Body of pancreas (tissue), 4 donors: ENCODE measurements at regions not wholly inside any gene's neighbourhood (a gene's known extent, or its start where the extent isn't known, plus 50 kb on each side); places are given as distances from the start of the nearest gene placed in this dataset.

Experiments
- ATAC-seq: fragments of 150-250 bp; one replicate; pipeline ENCODE4 v1.9.1; 2016
- DNase-seq, 4 donors: peaks; one replicate each; pipeline ENCODE4 v3.0.0-alpha.2; 2019
- H3K27ac ChIP-seq, 4 donors: fragments of 200-600 bp; sonication (generic); 1 replicate in 3 of 4; 2 replicates in 1 of 4; pipeline versions ENCODE4 v1.5.1 to v1.6.1; 2016 to 2019; ENCODE audit warnings: mild to moderate bottlenecking in 1 of 4, mixed read lengths in 1 of 4, moderate library complexity in 1 of 4
- H3K27me3 ChIP-seq, 2 donors: fragments of 200-600 bp; sonication (generic); one replicate each; pipeline ENCODE4 v1.6.0; 2016; ENCODE audit warnings: mild to moderate bottlenecking in 1 of 2
- H3K36me3 ChIP-seq, 2 donors: fragments of 200-600 bp; sonication (generic); replicated peaks in 1 of 2; 2 replicates each; pipeline ENCODE4 v1.5.1; 2016; ENCODE audit warnings: low read depth in 2 of 2; ENCODE audit not compliant: insufficient read depth in 1 of 2
- H3K4me1 ChIP-seq: fragments of 200-600 bp; sonication (generic); one replicate; pipeline ENCODE4 v1.6.0; 2016
- H3K4me3 ChIP-seq, 2 donors: fragments of 200-600 bp; sonication (generic); 1 replicate in 1 of 2; 2 replicates in 1 of 2; pipeline ENCODE4 v1.5.1; 2016 to 2019
- H3K9me3 ChIP-seq, 3 donors: fragments of 200-600 bp; sonication (generic); 1 replicate in 2 of 3; 2 replicates in 1 of 3; pipeline ENCODE4 v1.5.1; 2016
- POLR2A ChIP-seq, 3 donors: fragments of 450-650 bp; IDR thresholded peaks; one replicate each; pipeline ENCODE4 v1.6.1; 2016; ENCODE audit warnings: antibody characterized with exemption in 3 of 3, mild to moderate bottlenecking in 2 of 3
- WGBS, 2 donors: methylation state at CpG; one replicate each; pipeline ENCODE4 v1.1.5; 2017; 5-methylcytosine and 5-hydroxymethylcytosine counted together
- intact Hi-C: fragments of 100-400 bp; cut with DNase I; formaldehyde crosslinking; loops from one replicate; pipeline ENCODE4 v1.15.1; 2023
- TF ChIP-seq, protein P1 (sequence below), 7 experiments: fragments of 450-650 bp in 4 of 7; fragments of 200-600 bp in 3 of 7; sonication (generic) in 3 of 7; IDR thresholded peaks; one replicate each; pipeline ENCODE4 v1.5.1; 2016 to 2019; ENCODE audit warnings: antibody characterized with exemption in 7 of 7

DNA sequence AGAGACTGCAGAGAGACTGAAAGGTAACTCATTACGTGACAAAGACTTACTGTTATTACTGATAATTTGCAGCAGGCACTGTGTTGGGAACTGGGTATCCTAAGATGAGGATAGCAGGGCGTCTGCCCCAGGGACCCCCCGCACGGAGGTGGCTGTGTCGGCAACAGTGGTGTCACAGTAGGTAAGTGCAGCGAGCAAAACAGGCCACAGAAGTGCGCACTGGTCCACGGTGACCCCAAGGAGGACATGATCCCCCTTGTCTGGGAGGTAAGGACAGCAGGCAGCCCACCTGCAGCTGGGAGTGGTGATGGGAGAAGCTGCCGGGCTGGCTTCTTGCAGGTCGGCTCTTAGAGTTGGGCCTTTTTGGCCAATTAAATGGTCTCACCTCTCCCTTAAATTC, 82.9 kb downstream of the FAM43A start:
- intact Hi-C loops = no loop called here

DNA sequence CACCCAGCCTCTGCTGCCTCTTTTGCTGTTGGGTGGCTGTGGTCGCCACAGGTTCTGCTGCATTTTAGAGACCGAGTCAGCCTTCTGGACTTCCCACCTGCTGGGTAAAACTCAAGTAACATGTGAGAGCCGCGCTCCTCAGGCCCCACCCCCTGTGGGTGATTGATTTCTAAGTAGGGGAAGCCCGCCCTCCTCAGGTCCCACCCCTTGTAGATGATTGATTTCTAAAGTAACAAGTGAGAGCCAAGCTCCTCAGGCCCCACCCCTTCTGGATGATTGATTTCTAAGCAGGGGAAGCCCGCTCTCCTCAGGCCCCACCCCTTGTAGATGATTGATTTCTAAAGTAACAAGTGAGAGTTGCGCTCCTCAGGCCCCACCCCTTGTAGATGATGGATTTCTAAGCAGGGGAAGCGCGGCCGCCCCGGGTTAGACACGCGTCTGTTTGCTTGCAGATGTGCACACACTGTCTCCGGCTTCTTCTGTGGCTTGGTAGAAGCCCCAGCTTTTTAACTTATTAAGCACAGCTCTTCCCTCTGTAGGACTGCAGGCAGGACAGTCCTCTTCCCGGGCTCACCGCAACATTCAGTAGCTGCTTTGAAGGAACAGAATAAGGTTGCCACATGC, 83.4 kb downstream of the FAM43A start:
- WGBS, 2 donors = 1 to 2% methylated on average over 10 to 16 of the region's 16 CpGs
- no peak overlapping the region for H3K4me3 ChIP-seq
- ATAC-seq (peak; percentile 100), DNase-seq (peak; percentile 97 to 99 (median 98))
- no peaks in the 10 kb centered on the region for H3K27me3 ChIP-seq
- peaks cover 10% of the 10 kb centered on the region for H3K4me1 ChIP-seq
- H3K27ac ChIP-seq = peak overlapping the region in 3 of 4 donors; percentile 28 to 58 (median 47)
- intact Hi-C loops = no loop called here
- no peaks in the 10 kb centered on the region for H3K9me3 ChIP-seq
- TF ChIP-seq, protein P1, sequence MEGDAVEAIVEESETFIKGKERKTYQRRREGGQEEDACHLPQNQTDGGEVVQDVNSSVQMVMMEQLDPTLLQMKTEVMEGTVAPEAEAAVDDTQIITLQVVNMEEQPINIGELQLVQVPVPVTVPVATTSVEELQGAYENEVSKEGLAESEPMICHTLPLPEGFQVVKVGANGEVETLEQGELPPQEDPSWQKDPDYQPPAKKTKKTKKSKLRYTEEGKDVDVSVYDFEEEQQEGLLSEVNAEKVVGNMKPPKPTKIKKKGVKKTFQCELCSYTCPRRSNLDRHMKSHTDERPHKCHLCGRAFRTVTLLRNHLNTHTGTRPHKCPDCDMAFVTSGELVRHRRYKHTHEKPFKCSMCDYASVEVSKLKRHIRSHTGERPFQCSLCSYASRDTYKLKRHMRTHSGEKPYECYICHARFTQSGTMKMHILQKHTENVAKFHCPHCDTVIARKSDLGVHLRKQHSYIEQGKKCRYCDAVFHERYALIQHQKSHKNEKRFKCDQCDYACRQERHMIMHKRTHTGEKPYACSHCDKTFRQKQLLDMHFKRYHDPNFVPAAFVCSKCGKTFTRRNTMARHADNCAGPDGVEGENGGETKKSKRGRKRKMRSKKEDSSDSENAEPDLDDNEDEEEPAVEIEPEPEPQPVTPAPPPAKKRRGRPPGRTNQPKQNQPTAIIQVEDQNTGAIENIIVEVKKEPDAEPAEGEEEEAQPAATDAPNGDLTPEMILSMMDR (IDR thresholded peaks at IDR 0.05) = peak in 2 of 7 experiments; percentile 19 to 21
- TF ChIP-seq POLR2A (IDR thresholded peaks at IDR 0.05) = peak in 2 of 3 donors; percentile 35 to 42
- no peaks in the 10 kb centered on the region for H3K36me3 ChIP-seq

More for the DNA sequence above, 82.9 kb downstream of the FAM43A start:
- peak overlapping the region in 3 of 4 donors; percentile 28 to 47 (median 30) for H3K27ac ChIP-seq
- no peaks in the 10 kb centered on the region for H3K27me3 ChIP-seq
- DNase-seq (no peak), ATAC-seq (no peak)
- H3K4me1 ChIP-seq = peaks cover 10% of the 10 kb centered on the region
- no peak overlapping the region for H3K4me3 ChIP-seq
- H3K36me3 ChIP-seq = no peaks in the 10 kb centered on the region
- no peaks in the 10 kb centered on the region for H3K9me3 ChIP-seq
- WGBS, 2 donors = 74 to 83% methylated on average over 9 to 10 of the region's 10 CpGs
- TF ChIP-seq, protein P1 (IDR thresholded peaks at IDR 0.05) = no peak

DNA sequence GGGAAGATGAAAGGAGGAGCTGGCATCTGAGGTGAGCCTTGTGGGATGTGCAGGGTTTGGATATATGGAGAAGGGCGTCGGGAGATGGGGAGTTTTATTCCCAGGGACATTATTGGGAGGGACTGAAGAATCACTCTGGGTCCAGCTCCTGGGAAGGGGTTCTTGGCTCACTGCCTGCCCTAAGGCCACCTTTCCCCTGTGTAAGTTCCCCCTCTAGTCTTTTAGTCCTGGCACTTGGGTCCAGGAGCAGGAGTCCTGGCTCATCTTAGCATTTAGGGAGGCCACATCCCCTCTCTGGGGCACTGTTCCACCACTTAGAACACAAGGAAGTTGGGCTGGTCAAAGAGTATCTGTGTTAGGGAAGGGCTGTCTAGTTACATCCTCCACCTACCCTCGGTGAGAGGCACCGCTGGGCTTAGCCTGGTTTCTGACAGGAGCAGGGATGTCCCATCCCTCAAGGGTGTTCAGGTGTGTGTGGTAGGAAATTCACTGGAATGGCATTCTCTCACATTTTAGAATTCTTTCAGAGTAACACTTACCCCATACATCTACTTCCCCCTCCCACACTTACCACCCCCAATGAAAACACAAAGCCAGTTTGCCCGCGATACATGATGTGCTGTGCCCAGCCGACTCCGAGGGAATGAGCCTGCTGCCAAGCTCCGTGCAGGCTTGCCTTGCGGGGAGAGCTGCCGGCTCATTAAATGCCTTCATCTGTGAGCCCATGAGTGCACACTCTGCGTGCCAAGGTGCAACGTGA, 86.7 kb downstream of the FAM43A start:
- H3K27ac ChIP-seq = no peak overlapping the region
- DNase-seq (no peak), ATAC-seq (no peak)
- H3K36me3 ChIP-seq = no peaks in the 10 kb centered on the region
- TF ChIP-seq, protein P1 (IDR thresholded peaks at IDR 0.05) = no peak
- TF ChIP-seq POLR2A (IDR thresholded peaks at IDR 0.05) = no peak
- peaks cover 10% of the 10 kb centered on the region for H3K4me1 ChIP-seq
- intact Hi-C loops = no loop called here
- no peaks in the 10 kb centered on the region for H3K27me3 ChIP-seq
- no peak overlapping the region for H3K4me3 ChIP-seq
- 64 to 67% methylated on average over 12 to 13 of the region's 13 CpGs for WGBS, 2 donors
- H3K9me3 ChIP-seq = no peaks in the 10 kb centered on the region

DNA sequence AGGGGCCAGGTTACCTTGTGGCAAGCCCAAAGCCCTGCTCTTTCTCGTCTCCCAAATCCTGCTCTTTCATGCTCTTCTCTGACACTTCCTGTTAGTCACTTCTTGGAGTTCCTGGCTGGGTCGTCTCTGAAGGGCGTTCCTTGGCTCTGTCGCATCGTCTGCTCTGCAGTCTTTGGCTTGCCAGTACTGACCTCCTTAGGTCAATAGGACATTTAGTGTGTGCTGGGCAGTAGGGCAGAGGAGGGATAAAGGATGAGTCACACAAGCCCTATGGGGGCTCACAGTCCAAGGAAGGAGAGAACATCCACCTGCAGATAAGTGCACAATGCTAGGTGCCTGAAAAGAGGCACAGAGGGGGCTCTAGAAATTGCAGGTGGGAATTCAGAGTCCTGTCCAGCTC, 87.5 kb downstream of the FAM43A start:
- no peak for ATAC-seq
- intact Hi-C loops = no loop called here
- H3K9me3 ChIP-seq = no peaks in the 10 kb centered on the region
- TF ChIP-seq POLR2A (IDR thresholded peaks at IDR 0.05) = no peak
- TF ChIP-seq, protein P1 (IDR thresholded peaks at IDR 0.05) = no peak
- H3K4me1 ChIP-seq = peaks cover 10% of the 10 kb centered on the region
- H3K36me3 ChIP-seq = no peaks in the 10 kb centered on the region
- H3K27ac ChIP-seq = no peak overlapping the region
- peak in 1 of 4 donors; percentile 15 for DNase-seq
- WGBS, 2 donors = 38 to 39% methylated on average over 5 of the region's 5 CpGs
- no peak overlapping the region for H3K4me3 ChIP-seq
- no peaks in the 10 kb centered on the region for H3K27me3 ChIP-seq
